Astrocyte (in vitro differentiated cells and primary cell): ENCODE measurements at regions not wholly inside any gene's neighbourhood (a gene's known extent, or its start where the extent isn't known, plus 50 kb on each side); places are given as distances from the start of the nearest gene placed in this dataset.

Experiments
- DNase-seq: peaks from one replicate; pipeline ENCODE4 v3.0.0-alpha.2; 2010; ENCODE audit warnings: low read depth
- FAIRE-seq: peaks from 2 replicates; lab custom pipeline; 2011; peaks lifted over from hg19 to GRCh38; lab: Jason Lieb, UNC
- H2AFZ ChIP-seq: 2 replicates; pipeline ENCODE4 v1.6.0; 2012; ENCODE audit warnings: low read depth, low read length, inconsistent platforms
- H3K27ac ChIP-seq: 2 replicates; pipeline ENCODE4 v1.5.1; 2011; ENCODE audit warnings: low read depth, low read length, inconsistent platforms
- H3K27me3 ChIP-seq: 2 replicates; pipeline ENCODE4 v1.6.0; 2011; ENCODE audit warnings: low read length, inconsistent platforms; ENCODE audit not compliant: insufficient read depth
- H3K36me3 ChIP-seq: 2 replicates; pipeline ENCODE4 v1.5.1; 2011; ENCODE audit warnings: low read length, inconsistent platforms; ENCODE audit not compliant: insufficient read depth
- H3K4me1 ChIP-seq: 2 replicates; pipeline ENCODE4 v1.5.1; 2011; ENCODE audit warnings: low read length, inconsistent platforms; ENCODE audit not compliant: insufficient read depth
- H3K4me2 ChIP-seq: 2 replicates; pipeline ENCODE4 v1.6.0; 2012; ENCODE audit warnings: low read length, inconsistent platforms
- H3K4me3 ChIP-seq: 2 replicates; pipeline ENCODE4 v1.5.1; 2011; ENCODE audit warnings: low read depth, mild to moderate bottlenecking, low read length, inconsistent platforms; ENCODE audit not compliant: insufficient read depth
- H3K79me2 ChIP-seq: 2 replicates; pipeline ENCODE4 v1.6.0; 2012; ENCODE audit warnings: mild to moderate bottlenecking, low read length, inconsistent platforms; ENCODE audit not compliant: insufficient read depth
- H3K9ac ChIP-seq: 2 replicates; pipeline ENCODE4 v1.6.0; 2012; ENCODE audit warnings: mild to moderate bottlenecking, low read length, inconsistent platforms
- H3K9me3 ChIP-seq: 2 replicates; pipeline ENCODE4 v1.5.1; 2012; ENCODE audit warnings: low read depth, mild to moderate bottlenecking, low read length, inconsistent platforms; ENCODE audit not compliant: insufficient read depth
- H4K20me1 ChIP-seq: 2 replicates; pipeline ENCODE4 v1.6.0; 2012; ENCODE audit warnings: low read length, inconsistent platforms; ENCODE audit not compliant: insufficient read depth
- H3K27ac Mint-ChIP-seq: one replicate; pipeline ENCODE4 v1.8.0; 2021; ENCODE audit warnings: mild to moderate bottlenecking, mixed read lengths; ENCODE audit not compliant: unreplicated experiment
- H3K27me3 Mint-ChIP-seq: one replicate; pipeline ENCODE4 v1.8.0; 2021; ENCODE audit warnings: low read depth, mixed read lengths; ENCODE audit not compliant: unreplicated experiment
- H3K36me3 Mint-ChIP-seq: one replicate; pipeline ENCODE4 v1.8.0; 2021; ENCODE audit warnings: low read depth, mixed read lengths; ENCODE audit not compliant: unreplicated experiment
- H3K4me1 Mint-ChIP-seq: one replicate; pipeline ENCODE4 v1.8.0; 2021; ENCODE audit warnings: low read depth, mixed read lengths; ENCODE audit not compliant: unreplicated experiment
- H3K4me3 Mint-ChIP-seq: one replicate; pipeline ENCODE4 v1.8.0; 2021; ENCODE audit warnings: mild to moderate bottlenecking, moderate library complexity, mixed read lengths; ENCODE audit not compliant: unreplicated experiment
- H3K9me3 Mint-ChIP-seq: one replicate; pipeline ENCODE4 v1.8.0; 2021; ENCODE audit warnings: mild to moderate bottlenecking, mixed read lengths; ENCODE audit not compliant: unreplicated experiment
- EZH2 ChIP-seq: IDR thresholded peaks from 2 replicates; pipeline ENCODE4 v1.6.1; 2012; ENCODE audit warnings: mild to moderate bottlenecking, low read length, inconsistent platforms; ENCODE audit not compliant: insufficient read depth
- TF ChIP-seq, protein P1 (sequence below): IDR thresholded peaks from 2 replicates; pipeline ENCODE4 v1.5.1; 2011; ENCODE audit warnings: low read depth, mild to moderate bottlenecking, inconsistent platforms, low read length, moderate library complexity; ENCODE audit not compliant: insufficient read depth

DNA sequence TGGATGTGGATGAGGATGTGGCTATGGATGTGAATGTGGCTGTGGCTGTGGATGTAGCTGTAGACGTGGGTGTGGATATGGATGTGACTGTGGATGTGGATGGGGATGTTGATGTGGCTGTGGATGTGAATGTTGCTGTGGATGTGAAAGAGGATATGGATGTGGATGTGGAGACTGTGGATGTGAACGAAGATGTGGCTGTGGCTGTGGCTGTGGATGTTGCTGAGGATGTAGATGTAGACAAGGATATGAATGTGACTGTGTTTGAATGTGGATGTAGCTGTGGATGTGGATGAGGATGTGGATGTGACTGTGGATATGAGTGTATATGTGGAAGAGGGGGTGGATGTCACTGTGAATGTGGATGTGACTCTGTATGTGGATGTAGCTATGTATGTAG is 884.6 kb upstream of the CHAC2 start:
- Histone ChIP-seq H3K27ac (no peak overlapping the region), H3K4me2 (no peak overlapping the region), H3K79me2 (no peaks in the 10 kb centered on the region), H3K36me3 (no peaks in the 10 kb centered on the region), H3K4me1 (no peaks in the 10 kb centered on the region), H3K9me3 (no peaks in the 10 kb centered on the region), H3K9ac (no peak overlapping the region), H4K20me1 (no peaks in the 10 kb centered on the region), H2AFZ (no peak overlapping the region), H3K4me3 (no peak overlapping the region), H3K27me3 (no peaks in the 10 kb centered on the region)
- no peaks in the 10 kb centered on the region for H3K27me3 Mint-ChIP-seq
- H3K4me3 Mint-ChIP-seq: no peak overlapping the region
- TF ChIP-seq, protein P1, sequence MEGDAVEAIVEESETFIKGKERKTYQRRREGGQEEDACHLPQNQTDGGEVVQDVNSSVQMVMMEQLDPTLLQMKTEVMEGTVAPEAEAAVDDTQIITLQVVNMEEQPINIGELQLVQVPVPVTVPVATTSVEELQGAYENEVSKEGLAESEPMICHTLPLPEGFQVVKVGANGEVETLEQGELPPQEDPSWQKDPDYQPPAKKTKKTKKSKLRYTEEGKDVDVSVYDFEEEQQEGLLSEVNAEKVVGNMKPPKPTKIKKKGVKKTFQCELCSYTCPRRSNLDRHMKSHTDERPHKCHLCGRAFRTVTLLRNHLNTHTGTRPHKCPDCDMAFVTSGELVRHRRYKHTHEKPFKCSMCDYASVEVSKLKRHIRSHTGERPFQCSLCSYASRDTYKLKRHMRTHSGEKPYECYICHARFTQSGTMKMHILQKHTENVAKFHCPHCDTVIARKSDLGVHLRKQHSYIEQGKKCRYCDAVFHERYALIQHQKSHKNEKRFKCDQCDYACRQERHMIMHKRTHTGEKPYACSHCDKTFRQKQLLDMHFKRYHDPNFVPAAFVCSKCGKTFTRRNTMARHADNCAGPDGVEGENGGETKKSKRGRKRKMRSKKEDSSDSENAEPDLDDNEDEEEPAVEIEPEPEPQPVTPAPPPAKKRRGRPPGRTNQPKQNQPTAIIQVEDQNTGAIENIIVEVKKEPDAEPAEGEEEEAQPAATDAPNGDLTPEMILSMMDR: no peak
- no peak for TF ChIP-seq EZH2
- H3K27ac Mint-ChIP-seq: no peak overlapping the region
- no peaks in the 10 kb centered on the region for H3K9me3 Mint-ChIP-seq
- no peak for DNase-seq
- H3K4me1 Mint-ChIP-seq: peaks cover 5% of the 10 kb centered on the region
- no peak for FAIRE-seq
- no peaks in the 10 kb centered on the region for H3K36me3 Mint-ChIP-seq

DNA sequence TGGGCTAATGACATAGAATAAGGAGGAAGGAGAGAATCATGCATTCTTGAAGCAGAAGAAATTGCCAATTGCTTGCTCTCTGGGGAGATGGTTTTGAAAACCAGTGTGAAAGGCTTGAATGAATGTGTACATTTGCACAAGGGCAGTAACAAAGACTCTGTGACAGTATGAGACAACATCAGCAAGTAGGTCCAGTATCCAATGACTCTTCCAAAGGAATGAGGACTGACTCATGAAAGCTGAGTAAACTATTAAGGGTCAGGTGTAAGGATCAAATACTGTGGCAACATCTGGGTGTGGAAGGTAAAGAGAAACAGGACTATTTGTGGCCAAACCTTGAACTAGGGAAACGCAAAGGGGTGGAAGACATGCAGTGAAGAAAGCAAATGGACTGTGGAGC is 886.0 kb upstream of the CHAC2 start:
- FAIRE-seq: no peak
- peak; percentile 32 for DNase-seq

DNA sequence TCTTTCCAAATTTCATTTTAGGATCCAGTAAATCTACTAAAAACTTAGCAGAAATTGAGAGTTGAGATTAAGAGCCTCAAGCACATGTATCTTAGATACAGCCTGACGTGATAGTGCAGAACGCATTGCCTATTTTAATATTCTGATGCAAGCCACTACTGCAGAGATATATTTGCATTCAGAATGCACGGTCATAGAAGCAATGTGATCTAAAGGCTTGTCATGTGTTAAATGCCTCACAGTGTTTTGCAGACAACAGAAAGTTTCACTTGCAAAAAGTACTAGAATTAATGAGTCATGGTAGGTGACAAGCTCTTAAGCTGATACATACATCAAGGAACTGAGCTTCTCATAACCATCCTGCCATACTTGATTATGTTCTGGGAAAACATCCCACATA is 886.7 kb upstream of the CHAC2 start:
- H3K4me3 ChIP-seq: no peak overlapping the region
- H3K4me1 Mint-ChIP-seq: peaks cover 5% of the 10 kb centered on the region
- no peaks in the 10 kb centered on the region for H3K27me3 ChIP-seq
- peaks cover 3% of the 10 kb centered on the region for H3K27me3 Mint-ChIP-seq
- no peak for TF ChIP-seq EZH2
- TF ChIP-seq, protein P1: no peak
- no peaks in the 10 kb centered on the region for H3K79me2 ChIP-seq
- DNase-seq (peak; percentile 25), FAIRE-seq (no peak)
- no peaks in the 10 kb centered on the region for H3K4me1 ChIP-seq
- no peak overlapping the region for H3K4me2 ChIP-seq
- H4K20me1 ChIP-seq: no peaks in the 10 kb centered on the region
- H3K36me3 Mint-ChIP-seq: no peaks in the 10 kb centered on the region
- no peaks in the 10 kb centered on the region for H3K9me3 ChIP-seq
- H3K27ac ChIP-seq: no peak overlapping the region
- no peaks in the 10 kb centered on the region for H3K9me3 Mint-ChIP-seq
- H3K9ac ChIP-seq: no peak overlapping the region
- H3K4me3 Mint-ChIP-seq: no peak overlapping the region
- H3K36me3 ChIP-seq: no peaks in the 10 kb centered on the region
- H3K27ac Mint-ChIP-seq: no peak overlapping the region
- no peak overlapping the region for H2AFZ ChIP-seq

More for the DNA sequence above, 886.0 kb upstream of the CHAC2 start:
- H3K27ac Mint-ChIP-seq: no peak overlapping the region
- H3K4me3 ChIP-seq: no peak overlapping the region
- peak overlapping the region; percentile 16 for H3K4me2 ChIP-seq
- no peaks in the 10 kb centered on the region for H3K36me3 ChIP-seq
- no peaks in the 10 kb centered on the region for H3K79me2 ChIP-seq
- H3K4me3 Mint-ChIP-seq: no peak overlapping the region
- H3K27ac ChIP-seq: no peak overlapping the region
- peaks cover 5% of the 10 kb centered on the region for H3K4me1 Mint-ChIP-seq
- no peaks in the 10 kb centered on the region for H3K4me1 ChIP-seq
- no peaks in the 10 kb centered on the region for H3K36me3 Mint-ChIP-seq
- no peaks in the 10 kb centered on the region for H4K20me1 ChIP-seq
- no peaks in the 10 kb centered on the region for H3K9me3 Mint-ChIP-seq
- no peaks in the 10 kb centered on the region for H3K27me3 ChIP-seq
- TF ChIP-seq EZH2: no peak
- TF ChIP-seq, protein P1: no peak
- H3K9me3 ChIP-seq: no peaks in the 10 kb centered on the region
- no peak overlapping the region for H2AFZ ChIP-seq
- peaks cover 3% of the 10 kb centered on the region for H3K27me3 Mint-ChIP-seq
- no peak overlapping the region for H3K9ac ChIP-seq
